Suprapubic skin (tissue), 4 donors: ENCODE measurements at regions not wholly inside any gene's neighbourhood (a gene's known extent, or its start where the extent isn't known, plus 50 kb on each side); places are given as distances from the start of the nearest gene placed in this dataset.

Experiments
- DNase-seq, 2 donors: peaks; one replicate each; pipeline ENCODE4 v3.0.0-alpha.2; 2019; ENCODE audit warnings: low spot score in 2 of 2
- H3K27ac ChIP-seq: fragments of 200-600 bp; sonication (generic); one replicate; pipeline ENCODE4 v1.5.1; 2019
- H3K27me3 ChIP-seq: fragments of 200-600 bp; sonication (generic); one replicate; pipeline ENCODE4 v1.5.1; 2019
- H3K36me3 ChIP-seq: fragments of 200-600 bp; sonication (generic); one replicate; pipeline ENCODE4 v1.5.1; 2019
- H3K4me1 ChIP-seq: fragments of 200-600 bp; sonication (generic); one replicate; pipeline ENCODE4 v1.5.1; 2019
- H3K4me3 ChIP-seq: fragments of 200-600 bp; sonication (generic); one replicate; pipeline ENCODE4 v1.5.1; 2019; ENCODE audit warnings: mild to moderate bottlenecking
- H3K9me3 ChIP-seq: fragments of 200-600 bp; sonication (generic); one replicate; pipeline ENCODE4 v1.5.1; 2019
- CTCF ChIP-seq, 2 donors: fragments of 200-600 bp in 1 of 2; fragments of 450-650 bp in 1 of 2; sonication (generic) in 1 of 2; IDR thresholded peaks; one replicate each; pipeline ENCODE4 v1.5.1; 2016 to 2019; ENCODE audit warnings: antibody characterized with exemption in 2 of 2, mild to moderate bottlenecking in 1 of 2, moderate library complexity in 1 of 2
- EP300 ChIP-seq: sonication (generic); formaldehyde crosslinking; IDR thresholded peaks from one replicate; pipeline ENCODE4 v1.6.1; 2017; ENCODE audit warnings: antibody characterized with exemption
- POLR2A ChIP-seq, 2 donors: fragments of 450-650 bp; IDR thresholded peaks; one replicate each; pipeline ENCODE4 v1.6.1; 2017; ENCODE audit warnings: antibody characterized with exemption in 2 of 2, mild to moderate bottlenecking in 2 of 2, moderate library complexity in 2 of 2
- POLR2AphosphoS5 ChIP-seq, 3 donors: sonication (generic); formaldehyde crosslinking; IDR thresholded peaks; one replicate each; pipeline ENCODE4 v1.6.1; 2017; ENCODE audit warnings: antibody characterized with exemption in 3 of 3
- WGBS: methylation state at CpG from one replicate; pipeline ENCODE4 v1.1.5; 2018; 5-methylcytosine and 5-hydroxymethylcytosine counted together

- no peaks in the 10 kb centered on the region for H3K36me3 ChIP-seq
- peak in 1 of 2 donors; percentile 74 for DNase-seq
- peaks cover 10% of the 10 kb centered on the region for H3K27me3 ChIP-seq
- no peaks in the 10 kb centered on the region for H3K4me1 ChIP-seq
- no peak for TF ChIP-seq CTCF (IDR thresholded peaks at IDR 0.05)
- no peak for TF ChIP-seq POLR2AphosphoS5 (IDR thresholded peaks at IDR 0.05)
- no peak for TF ChIP-seq EP300
- TF ChIP-seq POLR2A (IDR thresholded peaks at IDR 0.05) = no peak
- no peak overlapping the region for H3K27ac ChIP-seq
- no peaks in the 10 kb centered on the region for H3K9me3 ChIP-seq
- 82% methylated on average over 11 of the region's 26 CpGs for WGBS
- no peak overlapping the region for H3K4me3 ChIP-seq
Measured at GRCh38 chr18:78683191-78684010, 296.2 kb upstream of the SALL3 start.

- DNase-seq = peak in 1 of 2 donors; percentile 67
- Histone ChIP-seq H3K9me3 (no peaks in the 10 kb centered on the region), H3K27ac (no peak overlapping the region), H3K4me3 (no peak overlapping the region), H3K27me3 (peaks cover 10% of the 10 kb centered on the region), H3K4me1 (no peaks in the 10 kb centered on the region), H3K36me3 (no peaks in the 10 kb centered on the region)
- WGBS = 66% methylated on average over 21 of the region's 23 CpGs
- no peak for TF ChIP-seq POLR2AphosphoS5 (IDR thresholded peaks at IDR 0.05)
- TF ChIP-seq EP300 = no peak
- no peak for TF ChIP-seq CTCF (IDR thresholded peaks at IDR 0.05)
- no peak for TF ChIP-seq POLR2A (IDR thresholded peaks at IDR 0.05)
Measured at GRCh38 chr18:78685250-78685979, 294.2 kb upstream of the SALL3 start.

- 75% methylated on average over 26 of the region's 26 CpGs for WGBS
Measured at GRCh38 chr18:78685980-78686530, 293.6 kb upstream of the SALL3 start.

GRCh38 chr18:78686976-78687685 lies 292.5 kb upstream of the SALL3 start:
- H3K4me3 ChIP-seq = no peak overlapping the region
- no peaks in the 10 kb centered on the region for H3K4me1 ChIP-seq
- 84% methylated on average over 13 of the region's 16 CpGs for WGBS
- DNase-seq = peak in 1 of 2 donors; percentile 79
- H3K27me3 ChIP-seq = peaks cover 7% of the 10 kb centered on the region
- H3K27ac ChIP-seq = no peak overlapping the region
- no peak for TF ChIP-seq POLR2AphosphoS5 (IDR thresholded peaks at IDR 0.05)
- no peak for TF ChIP-seq POLR2A (IDR thresholded peaks at IDR 0.05)
- no peak for TF ChIP-seq CTCF (IDR thresholded peaks at IDR 0.05)
- TF ChIP-seq EP300 = no peak
- no peaks in the 10 kb centered on the region for H3K36me3 ChIP-seq
- H3K9me3 ChIP-seq = no peaks in the 10 kb centered on the region

More at GRCh38 chr18:78685980-78686530, 293.6 kb upstream of the SALL3 start:
- Histone ChIP-seq H3K9me3 (no peaks in the 10 kb centered on the region), H3K27ac (no peak overlapping the region), H3K4me1 (no peaks in the 10 kb centered on the region), H3K27me3 (peaks cover 10% of the 10 kb centered on the region), H3K36me3 (no peaks in the 10 kb centered on the region), H3K4me3 (no peak overlapping the region)
- no peak for DNase-seq
- TF ChIP-seq EP300 = no peak
- TF ChIP-seq CTCF (IDR thresholded peaks at IDR 0.05) = no peak
- TF ChIP-seq POLR2AphosphoS5 (IDR thresholded peaks at IDR 0.05) = no peak
- TF ChIP-seq POLR2A (IDR thresholded peaks at IDR 0.05) = no peak
